ENCODE measurements at regions not wholly inside any gene's neighbourhood (a gene's known extent, or its start where the extent isn't known, plus 50 kb on each side); places are given as distances from the start of the nearest gene placed in this dataset.

DNA sequence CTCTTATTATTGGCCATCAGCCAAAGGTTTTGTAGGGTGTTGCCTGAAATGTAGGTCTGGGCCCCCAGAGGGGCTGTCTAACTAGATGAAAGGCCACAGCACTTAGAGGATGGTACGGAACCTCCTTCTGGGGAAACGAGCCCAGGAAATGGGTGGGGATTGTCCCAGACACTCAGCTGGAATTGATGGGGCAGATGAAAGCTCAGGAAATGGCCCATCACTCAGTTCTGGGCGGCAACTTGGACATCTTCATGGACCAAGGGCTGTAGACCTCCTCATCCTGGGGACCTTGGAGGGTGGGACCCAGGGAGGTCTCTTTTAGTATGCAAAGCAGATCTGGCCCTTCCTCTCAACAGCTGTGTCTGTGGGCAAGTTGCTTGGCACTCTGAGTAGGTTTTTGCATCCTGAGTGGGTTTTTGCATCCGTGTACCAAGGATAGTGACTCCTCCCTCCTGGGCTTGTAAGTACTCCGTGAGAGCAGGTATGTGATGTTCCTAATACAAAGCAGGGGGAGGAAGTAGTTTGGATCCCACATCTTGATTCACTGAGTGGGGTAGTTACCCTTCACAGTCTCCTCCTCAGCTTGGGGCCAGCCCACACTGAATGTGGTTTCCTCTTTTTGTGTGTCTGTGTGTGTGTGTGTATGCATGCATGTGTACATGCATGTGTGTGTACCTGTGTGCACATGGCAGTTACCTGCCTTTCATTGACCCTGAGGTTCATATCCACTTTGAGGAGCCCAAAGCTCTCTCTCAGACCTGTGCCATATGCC lies 292.0 kb downstream of the RPLP1 start:
- TF ChIP-seq, protein P1, sequence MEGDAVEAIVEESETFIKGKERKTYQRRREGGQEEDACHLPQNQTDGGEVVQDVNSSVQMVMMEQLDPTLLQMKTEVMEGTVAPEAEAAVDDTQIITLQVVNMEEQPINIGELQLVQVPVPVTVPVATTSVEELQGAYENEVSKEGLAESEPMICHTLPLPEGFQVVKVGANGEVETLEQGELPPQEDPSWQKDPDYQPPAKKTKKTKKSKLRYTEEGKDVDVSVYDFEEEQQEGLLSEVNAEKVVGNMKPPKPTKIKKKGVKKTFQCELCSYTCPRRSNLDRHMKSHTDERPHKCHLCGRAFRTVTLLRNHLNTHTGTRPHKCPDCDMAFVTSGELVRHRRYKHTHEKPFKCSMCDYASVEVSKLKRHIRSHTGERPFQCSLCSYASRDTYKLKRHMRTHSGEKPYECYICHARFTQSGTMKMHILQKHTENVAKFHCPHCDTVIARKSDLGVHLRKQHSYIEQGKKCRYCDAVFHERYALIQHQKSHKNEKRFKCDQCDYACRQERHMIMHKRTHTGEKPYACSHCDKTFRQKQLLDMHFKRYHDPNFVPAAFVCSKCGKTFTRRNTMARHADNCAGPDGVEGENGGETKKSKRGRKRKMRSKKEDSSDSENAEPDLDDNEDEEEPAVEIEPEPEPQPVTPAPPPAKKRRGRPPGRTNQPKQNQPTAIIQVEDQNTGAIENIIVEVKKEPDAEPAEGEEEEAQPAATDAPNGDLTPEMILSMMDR (IDR thresholded peaks at IDR 0.05; ENCODE audit: low read depth, low read length, missing input control), result no peak
- TF ChIP-seq TAF1 (conservative IDR thresholded peaks at IDR 0.05), result no peak
- no peak for TF ChIP-seq YY1 (IDR thresholded peaks at IDR 0.05)
- TF ChIP-seq, protein P2, sequence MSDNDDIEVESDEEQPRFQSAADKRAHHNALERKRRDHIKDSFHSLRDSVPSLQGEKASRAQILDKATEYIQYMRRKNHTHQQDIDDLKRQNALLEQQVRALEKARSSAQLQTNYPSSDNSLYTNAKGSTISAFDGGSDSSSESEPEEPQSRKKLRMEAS (IDR thresholded peaks at IDR 0.05), result no peak
- TF ChIP-seq, protein P3, sequence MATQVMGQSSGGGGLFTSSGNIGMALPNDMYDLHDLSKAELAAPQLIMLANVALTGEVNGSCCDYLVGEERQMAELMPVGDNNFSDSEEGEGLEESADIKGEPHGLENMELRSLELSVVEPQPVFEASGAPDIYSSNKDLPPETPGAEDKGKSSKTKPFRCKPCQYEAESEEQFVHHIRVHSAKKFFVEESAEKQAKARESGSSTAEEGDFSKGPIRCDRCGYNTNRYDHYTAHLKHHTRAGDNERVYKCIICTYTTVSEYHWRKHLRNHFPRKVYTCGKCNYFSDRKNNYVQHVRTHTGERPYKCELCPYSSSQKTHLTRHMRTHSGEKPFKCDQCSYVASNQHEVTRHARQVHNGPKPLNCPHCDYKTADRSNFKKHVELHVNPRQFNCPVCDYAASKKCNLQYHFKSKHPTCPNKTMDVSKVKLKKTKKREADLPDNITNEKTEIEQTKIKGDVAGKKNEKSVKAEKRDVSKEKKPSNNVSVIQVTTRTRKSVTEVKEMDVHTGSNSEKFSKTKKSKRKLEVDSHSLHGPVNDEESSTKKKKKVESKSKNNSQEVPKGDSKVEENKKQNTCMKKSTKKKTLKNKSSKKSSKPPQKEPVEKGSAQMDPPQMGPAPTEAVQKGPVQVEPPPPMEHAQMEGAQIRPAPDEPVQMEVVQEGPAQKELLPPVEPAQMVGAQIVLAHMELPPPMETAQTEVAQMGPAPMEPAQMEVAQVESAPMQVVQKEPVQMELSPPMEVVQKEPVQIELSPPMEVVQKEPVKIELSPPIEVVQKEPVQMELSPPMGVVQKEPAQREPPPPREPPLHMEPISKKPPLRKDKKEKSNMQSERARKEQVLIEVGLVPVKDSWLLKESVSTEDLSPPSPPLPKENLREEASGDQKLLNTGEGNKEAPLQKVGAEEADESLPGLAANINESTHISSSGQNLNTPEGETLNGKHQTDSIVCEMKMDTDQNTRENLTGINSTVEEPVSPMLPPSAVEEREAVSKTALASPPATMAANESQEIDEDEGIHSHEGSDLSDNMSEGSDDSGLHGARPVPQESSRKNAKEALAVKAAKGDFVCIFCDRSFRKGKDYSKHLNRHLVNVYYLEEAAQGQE (IDR thresholded peaks at IDR 0.05), result no peak
- TF ChIP-seq EGR1 (IDR thresholded peaks at IDR 0.05; ENCODE audit: low read depth in 2 of 2), result no peak
- TF ChIP-seq SP1 (IDR thresholded peaks at IDR 0.05), result no peak
- TF ChIP-seq NR2F2 (IDR thresholded peaks at IDR 0.05), result no peak
- no peak for TF ChIP-seq FOXA1 (IDR thresholded peaks at IDR 0.05)
- TF ChIP-seq RAD21 (IDR thresholded peaks at IDR 0.05), result no peak

All from liver (tissue), 3 donors.